ENCODE measurements at regions not wholly inside any gene's neighbourhood (a gene's known extent, or its start where the extent isn't known, plus 50 kb on each side); places are given as distances from the start of the nearest gene placed in this dataset.
"Not testable (repeated sequence)": the region's sequence is repeated elsewhere in the genome, so short reads cannot be mapped to it uniquely, and the experiment has no call there.

DNA sequence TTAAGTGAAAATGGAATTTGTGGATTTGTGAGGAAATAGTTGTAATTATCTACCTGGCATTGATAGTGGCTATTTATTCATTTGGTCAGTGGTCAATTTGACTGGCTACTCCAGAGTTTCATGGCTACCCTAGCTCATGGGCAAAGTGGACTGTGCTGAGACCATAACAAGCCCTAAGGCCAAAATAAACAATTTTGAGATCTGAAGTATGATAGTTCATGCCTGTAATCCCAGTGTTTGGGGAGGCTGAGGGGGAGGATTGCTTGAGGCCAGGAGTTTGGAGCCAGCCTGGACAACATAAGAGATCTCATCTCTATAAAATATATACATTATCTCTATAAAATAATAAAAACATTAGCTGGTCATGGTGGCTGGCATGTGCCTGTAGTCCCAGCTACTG is 311.7 kb downstream of the HIVEP2 start:
- FAIRE-seq, result no peak
- DNase-seq (ENCODE audit: insufficient read length, low spot score), result no peak

GRCh38 chr6:142635130-142635529 is 309.8 kb downstream of the HIVEP2 start:
- DNase-seq (ENCODE audit: insufficient read length, low spot score) (no peak), FAIRE-seq (no peak)

DNA sequence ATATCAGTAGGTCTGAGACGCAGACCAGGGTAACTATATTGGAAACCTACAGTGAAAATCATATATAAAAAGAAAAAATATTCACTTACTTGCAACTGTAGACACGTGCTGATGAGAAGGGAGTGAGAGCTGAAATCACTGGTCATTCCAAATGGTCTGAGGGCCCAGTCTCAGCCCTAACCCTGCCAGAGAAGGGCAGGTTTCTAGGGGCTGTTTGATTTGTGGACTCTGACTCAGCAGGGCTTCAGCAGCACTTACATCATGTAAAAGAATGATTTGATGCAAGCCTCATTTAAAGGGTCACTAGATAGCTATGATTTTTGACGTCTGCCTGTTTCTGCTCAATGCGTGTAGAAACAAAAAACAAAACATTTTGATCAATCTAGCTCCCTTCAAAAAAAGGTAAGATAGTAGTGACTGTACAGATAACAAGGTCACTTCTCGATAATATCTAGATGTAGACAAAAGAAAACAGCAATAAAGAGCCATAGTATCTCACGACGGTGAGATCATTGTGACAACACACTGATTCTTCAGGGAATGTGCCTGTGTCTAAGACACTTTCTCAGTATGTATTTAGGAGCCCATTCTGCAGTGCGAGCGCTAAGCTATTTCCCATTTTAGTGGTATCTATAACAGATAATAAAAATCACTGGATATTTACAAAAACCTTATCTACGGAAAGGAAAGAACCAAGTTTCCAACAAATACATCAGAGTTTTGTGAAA is 307.2 kb downstream of the HIVEP2 start:
- DNase-seq (ENCODE audit: insufficient read length, low spot score), result no peak
- FAIRE-seq, result no peak

- FAIRE-seq (no peak), DNase-seq (ENCODE audit: insufficient read length, low spot score) (no peak)
Observed at GRCh38 chr6:142642651-142643050, 302.3 kb downstream of the HIVEP2 start.

GRCh38 chr6:142644866-142645265 is 300.1 kb downstream of the HIVEP2 start:
- DNase-seq (ENCODE audit: insufficient read length, low spot score) (no peak), FAIRE-seq (no peak)

DNA sequence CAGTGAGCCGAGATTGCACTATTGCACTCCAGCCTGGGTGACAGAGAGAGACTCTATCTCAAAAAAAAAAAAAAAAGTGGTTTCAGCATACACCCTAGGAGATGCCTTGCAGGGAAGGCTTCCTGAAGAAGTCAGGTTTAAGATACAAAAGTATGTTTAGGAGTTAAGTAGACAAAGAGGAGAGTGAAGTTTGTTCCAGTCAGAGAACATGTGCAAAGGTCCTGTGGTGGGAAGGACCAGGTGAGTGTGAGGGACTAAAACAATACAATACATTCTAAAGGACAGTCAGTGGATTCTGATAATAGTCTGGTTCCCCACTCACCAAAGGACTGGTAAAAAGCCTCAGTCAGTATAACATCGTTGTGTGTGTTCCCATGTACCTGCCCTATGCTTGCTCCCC is 299.3 kb downstream of the HIVEP2 start:
- DNase-seq (ENCODE audit: insufficient read length, low spot score), result no peak
- FAIRE-seq, result no peak

GRCh38 chr6:142647449-142648035 is 297.4 kb downstream of the HIVEP2 start:
- FAIRE-seq (no peak), DNase-seq (ENCODE audit: insufficient read length, low spot score) (no peak)

- no peak for DNase-seq (ENCODE audit: insufficient read length, low spot score)
- FAIRE-seq, result no peak
Observed at GRCh38 chr6:142648036-142648451, 296.9 kb downstream of the HIVEP2 start.

DNA sequence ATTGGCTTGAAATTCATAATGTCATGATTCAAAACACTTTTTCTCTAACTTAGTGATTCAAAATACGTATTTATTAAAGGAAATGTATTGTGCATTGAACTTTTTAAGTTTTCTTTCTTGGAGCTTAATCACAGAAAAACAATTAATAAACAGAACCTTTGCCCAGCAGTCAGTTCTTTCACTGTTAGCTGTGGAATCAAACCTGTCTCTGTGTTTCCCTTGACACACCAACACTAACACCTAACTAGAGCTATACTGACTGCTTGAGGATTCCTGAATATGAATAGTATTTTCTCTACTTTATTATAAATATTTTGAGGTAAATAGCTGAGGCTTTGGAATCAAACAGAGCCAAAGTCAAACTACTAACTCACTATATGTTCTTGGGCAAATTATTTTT is 296.4 kb downstream of the HIVEP2 start:
- DNase-seq (ENCODE audit: insufficient read length, low spot score), result no peak
- FAIRE-seq, result no peak

- FAIRE-seq; DNase-seq (ENCODE audit: insufficient read length, low spot score): not testable (repeated sequence)
Observed at GRCh38 chr6:142649438-142650234, 295.3 kb downstream of the HIVEP2 start.

DNA sequence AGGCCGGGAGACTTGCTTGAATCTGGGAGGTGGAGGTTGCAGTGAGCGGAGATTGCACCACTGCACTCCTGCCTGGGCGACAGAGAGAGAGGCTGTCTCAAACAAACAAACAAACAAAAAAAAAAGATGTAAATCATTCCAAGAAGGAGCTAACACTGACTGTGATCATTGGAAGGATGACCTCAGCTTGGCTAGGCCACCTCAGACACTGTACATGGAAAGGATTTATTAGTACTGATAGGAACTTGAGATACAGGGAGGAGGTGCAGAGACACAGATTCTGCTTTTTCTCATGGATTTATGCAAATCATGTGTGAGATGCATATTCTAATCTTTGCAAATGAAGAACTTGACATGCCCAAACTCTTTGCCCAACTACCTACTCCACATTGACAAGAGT is 293.6 kb downstream of the HIVEP2 start:
- no peak for DNase-seq (ENCODE audit: insufficient read length, low spot score)
- FAIRE-seq, result no peak

GRCh38 chr6:142653710-142654420 is 291.1 kb downstream of the HIVEP2 start:
- DNase-seq (ENCODE audit: insufficient read length, low spot score), result no peak
- no peak for FAIRE-seq

DNA sequence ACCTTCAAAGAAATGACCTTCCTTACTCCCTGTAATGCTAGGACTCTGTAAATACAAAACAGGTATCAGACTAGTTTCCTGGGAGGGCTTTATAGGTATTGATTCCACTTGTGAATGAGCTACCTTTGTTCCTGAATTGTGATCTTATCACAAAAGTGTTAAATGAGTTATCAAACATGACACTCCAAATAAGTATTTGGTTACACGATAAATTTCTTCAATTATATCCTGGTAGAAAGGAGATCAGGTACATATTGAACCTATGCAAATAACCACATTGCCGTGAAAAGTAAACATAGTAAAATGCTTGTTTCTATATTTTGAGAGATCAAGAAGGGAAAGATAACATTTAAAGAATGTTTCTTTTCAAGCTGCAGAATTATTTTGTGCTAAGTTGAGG is 285.3 kb downstream of the HIVEP2 start:
- DNase-seq (ENCODE audit: insufficient read length, low spot score) (no peak), FAIRE-seq (no peak)

DNA sequence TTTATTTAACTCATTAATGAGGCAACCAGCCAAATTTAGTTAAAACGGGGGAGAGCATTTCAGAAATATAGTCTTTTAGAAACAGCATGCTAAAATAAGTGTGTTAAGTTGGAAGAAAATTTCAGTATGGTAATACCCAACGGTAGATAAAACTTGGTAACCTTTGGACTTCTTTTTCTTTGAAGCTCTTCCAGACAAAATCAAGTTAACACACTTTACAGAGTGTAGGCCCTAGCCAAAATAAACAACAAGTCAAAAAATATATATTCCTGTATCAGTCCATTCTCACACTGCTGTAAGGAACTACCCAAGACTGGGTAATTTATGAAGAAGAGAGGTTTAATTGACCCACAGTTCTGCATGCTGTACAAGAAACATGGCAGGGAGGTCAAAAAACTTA is 279.6 kb downstream of the HIVEP2 start:
- FAIRE-seq (no peak), DNase-seq (ENCODE audit: insufficient read length, low spot score) (no peak)

DNA sequence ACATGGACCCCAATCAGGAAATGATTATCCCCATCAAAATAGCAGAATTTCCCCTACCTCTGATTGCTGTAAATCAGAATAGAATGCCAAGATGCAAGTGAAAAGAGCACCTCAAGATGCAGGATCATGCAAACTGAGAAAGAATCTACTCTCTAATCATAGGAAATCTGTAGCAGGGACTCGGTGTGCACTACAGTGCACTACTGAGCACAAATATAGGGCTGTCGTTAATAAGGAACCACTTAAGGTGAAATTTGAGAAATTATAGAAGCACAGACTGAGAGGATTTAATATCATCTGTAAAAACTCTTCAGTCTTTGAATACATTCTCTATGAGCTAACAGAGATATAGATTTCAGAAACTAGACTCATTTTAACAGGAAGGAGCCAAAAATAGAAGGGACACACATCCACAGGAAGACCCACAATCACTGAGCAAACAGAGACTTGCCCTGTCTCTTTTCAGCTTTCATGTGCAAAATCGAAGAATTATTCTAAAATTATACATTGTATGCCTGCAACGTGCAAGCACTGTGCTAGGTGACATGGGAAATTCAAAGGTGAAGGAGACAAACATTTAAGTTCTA is 278.3 kb downstream of the HIVEP2 start:
- FAIRE-seq, result no peak
- DNase-seq (ENCODE audit: insufficient read length, low spot score), result no peak

DNA sequence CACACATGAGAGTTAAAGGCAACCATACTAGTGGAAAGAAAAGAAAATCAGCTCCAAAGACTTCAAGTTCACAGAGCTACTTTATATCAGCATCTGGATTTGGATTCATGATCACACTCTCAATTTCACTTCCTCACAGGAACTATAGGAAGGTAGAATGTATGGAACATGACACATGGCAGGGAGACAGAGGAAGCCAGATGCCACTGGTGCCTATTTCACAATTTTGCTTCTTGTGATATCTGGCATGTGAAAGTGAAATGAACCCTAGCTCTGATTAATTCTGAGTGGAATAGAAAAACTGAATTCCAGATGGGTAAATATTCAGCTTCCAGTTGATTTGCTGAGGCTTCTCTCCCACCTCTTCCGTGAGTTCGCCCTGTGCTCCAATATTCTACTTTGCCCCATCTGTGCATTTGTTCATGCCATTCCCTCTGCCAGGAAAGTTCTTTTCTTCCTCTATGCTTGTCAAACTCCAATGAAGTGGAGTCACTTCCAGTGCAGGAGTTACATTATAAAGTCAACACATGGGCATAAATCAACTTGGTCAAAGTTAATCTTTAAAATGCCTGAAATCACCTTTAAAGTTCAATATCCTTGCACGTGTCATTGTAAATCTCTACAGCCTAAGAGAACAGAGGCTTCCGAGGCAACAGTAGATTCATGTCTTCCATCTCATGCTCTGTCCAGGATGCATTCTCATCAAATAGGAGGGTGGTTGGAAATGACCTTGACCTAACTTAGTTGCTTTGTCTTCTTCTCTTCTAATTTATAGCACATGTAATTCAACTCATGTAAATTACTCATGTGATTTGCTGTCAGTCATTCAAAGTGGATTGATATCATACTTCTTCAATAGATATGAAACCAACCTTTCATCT is 275.3 kb downstream of the HIVEP2 start:
- FAIRE-seq (no peak), DNase-seq (ENCODE audit: insufficient read length, low spot score) (no peak)

DNA sequence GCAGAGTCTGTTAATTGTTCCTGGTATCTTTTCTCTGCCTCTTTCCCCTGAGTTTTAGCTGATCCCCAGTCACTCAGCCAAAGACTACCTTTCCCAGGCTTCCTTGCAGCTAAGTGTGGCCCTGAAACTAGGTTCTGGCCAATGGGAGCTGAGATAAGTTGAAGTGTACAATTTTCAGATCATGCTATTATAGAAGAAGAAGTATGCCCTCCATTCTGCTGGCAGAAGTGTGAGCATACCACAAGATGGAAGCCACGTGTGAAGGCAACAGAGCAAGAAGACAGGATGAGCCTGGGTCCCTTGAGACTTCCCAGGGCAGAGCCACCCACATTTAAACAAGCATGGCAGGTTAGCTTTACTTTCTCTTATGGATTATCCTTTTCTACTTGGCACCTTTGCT is 273.2 kb downstream of the HIVEP2 start:
- FAIRE-seq (no peak), DNase-seq (ENCODE audit: insufficient read length, low spot score) (no peak)

- no peak for DNase-seq (ENCODE audit: insufficient read length, low spot score)
- FAIRE-seq, result no peak
Observed at GRCh38 chr6:142675517-142675916, 269.5 kb downstream of the HIVEP2 start.

DNA sequence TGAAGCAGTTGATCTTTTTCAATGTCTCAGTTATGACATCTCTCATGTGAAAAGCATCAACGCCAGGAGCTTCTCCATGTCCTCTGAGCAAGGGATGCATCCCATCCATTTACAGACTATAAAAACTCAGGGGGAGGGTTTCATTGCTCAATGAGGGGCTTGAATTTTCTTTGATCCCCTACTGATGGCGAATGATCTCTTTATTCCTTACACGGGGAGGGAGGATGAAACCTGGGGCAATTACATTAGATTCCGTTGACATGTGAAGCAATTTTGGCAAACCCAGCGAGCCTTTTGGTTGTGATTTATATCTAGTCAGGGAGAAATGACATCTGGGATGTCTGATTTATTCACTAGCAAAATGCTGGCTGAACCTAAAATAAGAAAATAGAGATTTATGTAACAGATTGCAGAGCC is 268.9 kb downstream of the HIVEP2 start:
- FAIRE-seq, result no peak
- DNase-seq (ENCODE audit: insufficient read length, low spot score), result no peak

- DNase-seq (ENCODE audit: insufficient read length, low spot score) (no peak), FAIRE-seq (no peak)
Observed at GRCh38 chr6:142676647-142677192, 268.3 kb downstream of the HIVEP2 start.

Measured in HTR-8/SVneo (cell line).